RWPE2 (cell line): ENCODE measurements at regions not wholly inside any gene's neighbourhood (a gene's known extent, or its start where the extent isn't known, plus 50 kb on each side); places are given as distances from the start of the nearest gene placed in this dataset.
A peak's percentile ranks its signal among the peaks of the same experiment; 100 is the strongest.

ENCODE experiments used
- ATAC-seq: fragments of 200-7000 bp; cut with Tn5 transposase; 3 replicates; pipeline ENCODE4 v1.9.1; 2021; ENCODE audit warnings: low read depth
- DNase-seq: peaks from one replicate; pipeline ENCODE4 v3.0.0-alpha.2; 2020; ENCODE audit warnings: low spot score
- H3K27ac ChIP-seq: fragments of 450-650 bp; 2 replicates; pipeline ENCODE4 v1.5.1; 2017; ENCODE audit warnings: mild to moderate bottlenecking; ENCODE audit not compliant: poor library complexity, severe bottlenecking
- H3K27me3 ChIP-seq: fragments of 250-450 bp; sonication (Bioruptor Pico); 2 replicates; pipeline ENCODE4 v1.5.1; 2021; ENCODE audit warnings: mild to moderate bottlenecking, moderate library complexity; ENCODE audit not compliant: insufficient read depth, poor library complexity, severe bottlenecking
- H3K36me3 ChIP-seq: fragments of 250-450 bp; sonication (Bioruptor Pico); 2 replicates; pipeline ENCODE4 v1.5.1; 2020; ENCODE audit warnings: low read depth, mild to moderate bottlenecking, moderate library complexity
- H3K4me1 ChIP-seq: fragments of 250-450 bp; sonication (Bioruptor Pico); 2 replicates; pipeline ENCODE4 v1.5.1; 2021; ENCODE audit warnings: mild to moderate bottlenecking, moderate library complexity; ENCODE audit not compliant: insufficient read depth, poor library complexity, severe bottlenecking
- H3K4me3 ChIP-seq: fragments of 250-450 bp; sonication (Bioruptor Pico); 2 replicates; pipeline ENCODE4 v1.5.1; 2021; ENCODE audit warnings: mild to moderate bottlenecking, moderate library complexity; ENCODE audit not compliant: severe bottlenecking
- H3K9me3 ChIP-seq: fragments of 250-450 bp; sonication (Bioruptor Pico); 2 replicates; pipeline ENCODE4 v1.5.1; 2021; ENCODE audit warnings: mild to moderate bottlenecking, moderate library complexity; ENCODE audit not compliant: severe bottlenecking
- TF ChIP-seq, protein P1 (sequence below): fragments of 450-650 bp; IDR thresholded peaks from one replicate; pipeline ENCODE4 v1.5.1; 2017; ENCODE audit warnings: mild to moderate bottlenecking, moderate library complexity; ENCODE audit not compliant: poor library complexity, severe bottlenecking

DNA sequence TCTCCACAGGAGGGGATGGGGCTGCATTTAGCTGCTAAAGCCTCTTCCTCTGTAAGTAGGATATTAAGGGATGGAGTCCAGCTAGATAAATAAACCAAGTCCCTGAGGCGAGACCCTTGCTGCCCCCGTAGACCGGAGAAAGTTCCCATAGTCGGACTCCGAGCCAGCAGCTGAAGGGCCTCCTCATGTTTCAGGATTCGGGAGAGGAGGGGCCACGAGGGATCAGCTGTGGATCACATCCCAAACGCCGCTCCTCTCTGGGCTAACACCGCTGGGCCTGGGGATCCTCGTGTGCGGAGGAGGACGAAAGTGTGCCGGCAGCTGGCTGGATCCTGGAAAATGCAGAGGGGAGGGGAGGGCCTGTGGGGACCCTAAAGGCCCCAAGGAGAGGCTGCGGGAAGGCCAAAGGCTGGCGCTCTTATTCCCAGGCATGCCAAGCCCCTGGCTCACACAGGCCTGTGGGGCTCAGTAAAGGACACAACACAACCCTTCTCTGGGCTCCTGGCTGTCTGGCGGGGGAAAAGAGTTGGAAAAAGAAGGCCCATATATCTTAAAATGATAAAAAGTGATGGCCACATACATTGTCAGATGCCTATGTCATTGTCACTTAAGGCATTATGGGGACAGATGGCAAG is 82.5 kb upstream of the TMEM72 start:
- peaks cover 13% of the 10 kb centered on the region for H3K4me1 ChIP-seq
- H3K36me3 ChIP-seq, result no peaks in the 10 kb centered on the region
- H3K27me3 ChIP-seq, result no peaks in the 10 kb centered on the region
- no peak overlapping the region for H3K27ac ChIP-seq
- DNase-seq (no peak), ATAC-seq (no peak)
- H3K9me3 ChIP-seq, result no peaks in the 10 kb centered on the region
- TF ChIP-seq, protein P1, sequence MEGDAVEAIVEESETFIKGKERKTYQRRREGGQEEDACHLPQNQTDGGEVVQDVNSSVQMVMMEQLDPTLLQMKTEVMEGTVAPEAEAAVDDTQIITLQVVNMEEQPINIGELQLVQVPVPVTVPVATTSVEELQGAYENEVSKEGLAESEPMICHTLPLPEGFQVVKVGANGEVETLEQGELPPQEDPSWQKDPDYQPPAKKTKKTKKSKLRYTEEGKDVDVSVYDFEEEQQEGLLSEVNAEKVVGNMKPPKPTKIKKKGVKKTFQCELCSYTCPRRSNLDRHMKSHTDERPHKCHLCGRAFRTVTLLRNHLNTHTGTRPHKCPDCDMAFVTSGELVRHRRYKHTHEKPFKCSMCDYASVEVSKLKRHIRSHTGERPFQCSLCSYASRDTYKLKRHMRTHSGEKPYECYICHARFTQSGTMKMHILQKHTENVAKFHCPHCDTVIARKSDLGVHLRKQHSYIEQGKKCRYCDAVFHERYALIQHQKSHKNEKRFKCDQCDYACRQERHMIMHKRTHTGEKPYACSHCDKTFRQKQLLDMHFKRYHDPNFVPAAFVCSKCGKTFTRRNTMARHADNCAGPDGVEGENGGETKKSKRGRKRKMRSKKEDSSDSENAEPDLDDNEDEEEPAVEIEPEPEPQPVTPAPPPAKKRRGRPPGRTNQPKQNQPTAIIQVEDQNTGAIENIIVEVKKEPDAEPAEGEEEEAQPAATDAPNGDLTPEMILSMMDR, result no peak
- H3K4me3 ChIP-seq, result no peak overlapping the region

DNA sequence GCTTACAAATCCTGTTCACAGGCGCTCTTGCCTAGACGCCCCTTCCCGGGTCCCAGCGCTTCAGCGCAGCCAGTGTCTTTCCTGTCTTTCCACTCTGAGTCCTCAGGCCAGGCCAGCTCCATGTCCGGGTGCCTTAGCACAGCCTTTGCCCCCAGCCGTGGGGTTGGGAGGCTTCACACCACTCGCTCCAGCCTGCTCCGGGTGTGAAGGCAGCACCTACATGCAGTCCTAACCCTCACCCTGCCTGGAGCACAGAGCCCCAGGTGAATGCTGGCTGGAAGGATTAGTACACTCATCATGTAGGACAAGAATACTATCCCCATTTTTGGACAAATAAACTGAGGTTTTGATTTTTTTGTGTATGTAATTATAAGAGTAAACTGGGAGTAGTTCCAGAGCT is 81.7 kb upstream of the TMEM72 start:
- no peak overlapping the region for H3K4me3 ChIP-seq

DNA sequence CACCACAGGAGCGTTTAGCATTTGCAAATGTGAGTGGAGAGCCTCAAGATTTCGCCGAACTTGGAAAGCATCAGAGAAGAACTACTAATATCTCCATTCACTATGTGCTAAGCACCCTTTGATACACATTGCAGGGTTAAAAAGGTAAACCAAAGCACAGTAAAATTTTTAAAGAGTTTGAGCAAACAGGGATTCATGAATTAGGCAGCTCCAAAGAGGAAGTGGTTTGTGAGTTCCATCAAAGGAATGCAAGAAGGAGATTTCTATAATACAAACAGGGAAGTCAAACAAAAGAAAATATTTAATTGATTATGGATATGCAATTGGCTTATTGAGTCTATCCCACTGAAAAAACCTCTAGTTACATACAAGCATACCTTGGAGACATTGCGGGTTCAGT is 81.1 kb upstream of the TMEM72 start:
- TF ChIP-seq, protein P1, result no peak
- H3K27ac ChIP-seq, result peak overlapping the region; percentile 74
- H3K4me1 ChIP-seq, result peaks cover 13% of the 10 kb centered on the region
- DNase-seq, result no peak
- ATAC-seq, result peak; percentile 92
- H3K36me3 ChIP-seq, result no peaks in the 10 kb centered on the region
- H3K4me3 ChIP-seq, result no peak overlapping the region
- no peaks in the 10 kb centered on the region for H3K27me3 ChIP-seq
- H3K9me3 ChIP-seq, result no peaks in the 10 kb centered on the region

More for the DNA sequence above, 81.7 kb upstream of the TMEM72 start:
- Histone ChIP-seq H3K27ac (peak overlapping the region; percentile 74), H3K4me1 (peaks cover 13% of the 10 kb centered on the region), H3K36me3 (no peaks in the 10 kb centered on the region), H3K27me3 (no peaks in the 10 kb centered on the region), H3K9me3 (no peaks in the 10 kb centered on the region)
- TF ChIP-seq, protein P1, result no peak
- ATAC-seq, result no peak
- DNase-seq, result no peak

DNA sequence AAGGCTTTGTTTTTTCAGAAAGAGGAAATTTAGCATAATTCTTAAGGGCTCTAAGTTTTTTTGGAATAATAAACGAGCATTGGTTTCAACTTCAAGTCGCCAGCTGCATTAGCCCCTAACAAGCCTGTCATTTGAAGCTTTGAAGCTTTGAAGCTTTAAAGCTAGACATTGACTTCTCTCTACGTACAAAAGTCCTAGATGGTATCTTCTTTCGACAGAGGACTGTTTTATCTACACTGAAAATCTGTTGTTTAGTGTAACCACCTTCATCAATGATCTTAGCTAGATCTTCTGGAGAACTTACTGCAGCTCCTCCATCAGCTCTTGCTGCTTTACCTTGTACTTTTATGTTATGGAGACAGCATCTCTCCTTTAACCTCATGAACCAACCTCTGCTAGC is 79.6 kb upstream of the TMEM72 start:
- Histone ChIP-seq H3K27ac (no peak overlapping the region), H3K27me3 (no peaks in the 10 kb centered on the region), H3K4me3 (no peak overlapping the region), H3K36me3 (no peaks in the 10 kb centered on the region), H3K4me1 (peaks cover 13% of the 10 kb centered on the region), H3K9me3 (no peaks in the 10 kb centered on the region)
- TF ChIP-seq, protein P1, result no peak
- DNase-seq (no peak), ATAC-seq (no peak)

DNA sequence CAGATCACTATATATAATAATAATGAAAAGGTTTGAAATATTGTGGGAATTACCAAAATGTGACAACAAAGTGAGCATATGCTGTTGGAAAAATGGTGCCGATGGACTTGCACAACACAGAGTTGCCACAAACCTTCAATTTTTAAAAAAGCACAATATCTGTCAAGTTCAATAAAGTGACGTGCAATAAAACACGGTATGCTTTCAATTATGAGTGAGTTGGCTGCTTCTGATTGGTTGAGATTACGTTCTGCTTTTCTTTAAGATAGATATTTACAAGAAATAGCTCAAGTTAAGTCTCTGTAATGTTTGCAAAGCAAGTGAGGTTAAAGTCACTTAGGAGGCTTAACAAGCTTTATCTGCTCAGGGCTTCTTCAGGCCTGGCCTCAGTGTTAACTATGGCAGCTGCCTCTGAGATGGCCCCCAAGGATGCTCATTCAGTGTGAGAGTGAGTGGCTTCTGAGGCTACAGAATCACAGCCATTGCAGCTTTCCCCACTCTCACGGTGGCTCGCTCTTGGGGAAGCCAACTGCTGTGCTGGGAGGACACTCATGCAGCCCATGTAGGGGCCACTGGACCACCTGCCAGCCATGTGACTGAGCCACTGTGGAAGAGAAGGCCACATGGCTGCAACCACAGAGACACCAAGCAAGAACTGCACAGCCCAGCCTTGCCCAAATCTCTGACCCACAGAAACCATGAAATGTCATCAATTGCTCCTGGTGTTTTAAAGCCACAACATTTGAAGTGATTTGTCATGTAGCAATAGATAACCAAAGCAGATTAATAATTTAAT is 78.3 kb upstream of the TMEM72 start:
- H3K4me3 ChIP-seq, result no peak overlapping the region
- no peak for DNase-seq
- no peaks in the 10 kb centered on the region for H3K36me3 ChIP-seq
- peaks cover 13% of the 10 kb centered on the region for H3K4me1 ChIP-seq
- TF ChIP-seq, protein P1, result no peak
- no peaks in the 10 kb centered on the region for H3K27me3 ChIP-seq
- H3K27ac ChIP-seq, result no peak overlapping the region
- no peak for ATAC-seq
- H3K9me3 ChIP-seq, result no peaks in the 10 kb centered on the region
